Progenitor cell of endocrine pancreas (in vitro differentiated cells): ENCODE measurements at regions not wholly inside any gene's neighbourhood (a gene's known extent, or its start where the extent isn't known, plus 50 kb on each side); places are given as distances from the start of the nearest gene placed in this dataset.
"Not testable (repeated sequence)": the region's sequence is repeated elsewhere in the genome, so short reads cannot be mapped to it uniquely, and the experiment has no call there.

ENCODE experiments used
- DNase-seq: peaks from one replicate; pipeline ENCODE4 v3.0.0; 2021; ENCODE audit warnings: low spot score; ENCODE audit not compliant: unreplicated experiment
- H3K27ac Mint-ChIP-seq: 2 replicates; pipeline ENCODE4 v1.8.0; 2021; ENCODE audit warnings: mild to moderate bottlenecking, moderate library complexity, mixed read lengths
- H3K27me3 Mint-ChIP-seq: 2 replicates; pipeline ENCODE4 v1.8.0; 2021; ENCODE audit warnings: mixed read lengths
- H3K36me3 Mint-ChIP-seq: 2 replicates; pipeline ENCODE4 v1.8.0; 2022; ENCODE audit warnings: mixed read lengths; ENCODE audit not compliant: insufficient read depth
- H3K4me1 Mint-ChIP-seq: 2 replicates; pipeline ENCODE4 v1.8.0; 2021; ENCODE audit warnings: low read depth, mixed read lengths
- H3K4me3 Mint-ChIP-seq: 2 replicates; pipeline ENCODE4 v1.8.0; 2021; ENCODE audit warnings: low read depth, mild to moderate bottlenecking, moderate library complexity, mixed read lengths
- H3K9me3 Mint-ChIP-seq: 2 replicates; pipeline ENCODE4 v1.8.0; 2021; ENCODE audit warnings: low read depth, mixed read lengths
- CTCF ChIP-seq: fragments of 200-600 bp; sonication (generic); IDR thresholded peaks from one replicate; pipeline ENCODE4 v1.5.0; 2021; ENCODE audit warnings: antibody characterized with exemption, mild to moderate bottlenecking; ENCODE audit not compliant: unreplicated experiment

- peaks cover 3% of the 10 kb centered on the region for H3K36me3 Mint-ChIP-seq
- no peak overlapping the region for H3K4me3 Mint-ChIP-seq
- H3K4me1 Mint-ChIP-seq: peaks cover 16% of the 10 kb centered on the region
- no peaks in the 10 kb centered on the region for H3K9me3 Mint-ChIP-seq
- no peak for DNase-seq
- no peak for TF ChIP-seq CTCF
- no peaks in the 10 kb centered on the region for H3K27me3 Mint-ChIP-seq
- no peak overlapping the region for H3K27ac Mint-ChIP-seq
These were observed 190.6 kb downstream of the CEP135 start for GRCh38 chr4:56139241-56139827.

GRCh38 chr4:56134834-56135233 lies 186.1 kb downstream of the CEP135 start:
- H3K4me1 Mint-ChIP-seq: peaks cover 28% of the 10 kb centered on the region
- not testable (repeated sequence) for DNase-seq, H3K9me3 Mint-ChIP-seq, H3K4me3 Mint-ChIP-seq, H3K27me3 Mint-ChIP-seq, H3K36me3 Mint-ChIP-seq
- peak overlapping the region; percentile 73 for H3K27ac Mint-ChIP-seq

GRCh38 chr4:56134266-56134665 lies 185.5 kb downstream of the CEP135 start:
- TF ChIP-seq CTCF: no peak
- peaks cover 3% of the 10 kb centered on the region for H3K36me3 Mint-ChIP-seq
- H3K9me3 Mint-ChIP-seq: no peaks in the 10 kb centered on the region
- H3K4me3 Mint-ChIP-seq: no peak overlapping the region
- H3K4me1 Mint-ChIP-seq: peaks cover 30% of the 10 kb centered on the region
- H3K27ac Mint-ChIP-seq: peak overlapping the region; percentile 73
- no peaks in the 10 kb centered on the region for H3K27me3 Mint-ChIP-seq
- DNase-seq: no peak

GRCh38 chr4:56132835-56133234 lies 184.1 kb downstream of the CEP135 start:
- no peak overlapping the region for H3K27ac Mint-ChIP-seq
- H3K4me1 Mint-ChIP-seq: peaks cover 26% of the 10 kb centered on the region
- no peak for DNase-seq
- no peaks in the 10 kb centered on the region for H3K27me3 Mint-ChIP-seq
- no peak for TF ChIP-seq CTCF
- H3K9me3 Mint-ChIP-seq: no peaks in the 10 kb centered on the region
- peaks cover 3% of the 10 kb centered on the region for H3K36me3 Mint-ChIP-seq
- no peak overlapping the region for H3K4me3 Mint-ChIP-seq

GRCh38 chr4:56132188-56132587 lies 183.4 kb downstream of the CEP135 start:
- DNase-seq, H3K4me3 Mint-ChIP-seq, H3K36me3 Mint-ChIP-seq, H3K27me3 Mint-ChIP-seq, H3K27ac Mint-ChIP-seq, H3K9me3 Mint-ChIP-seq: not testable (repeated sequence)
- peaks cover 26% of the 10 kb centered on the region for H3K4me1 Mint-ChIP-seq

- no peak overlapping the region for H3K4me3 Mint-ChIP-seq
- DNase-seq: no peak
- H3K9me3 Mint-ChIP-seq: no peaks in the 10 kb centered on the region
- TF ChIP-seq CTCF: no peak
- peak overlapping the region; percentile 21 for H3K27ac Mint-ChIP-seq
- H3K27me3 Mint-ChIP-seq: no peaks in the 10 kb centered on the region
- peaks cover 1% of the 10 kb centered on the region for H3K36me3 Mint-ChIP-seq
- H3K4me1 Mint-ChIP-seq: peaks cover 24% of the 10 kb centered on the region
These were observed 181.9 kb downstream of the CEP135 start for GRCh38 chr4:56130606-56131155.
